ENCODE measurements at regions not wholly inside any gene's neighbourhood (a gene's known extent, or its start where the extent isn't known, plus 50 kb on each side); places are given as distances from the start of the nearest gene placed in this dataset.

DNA sequence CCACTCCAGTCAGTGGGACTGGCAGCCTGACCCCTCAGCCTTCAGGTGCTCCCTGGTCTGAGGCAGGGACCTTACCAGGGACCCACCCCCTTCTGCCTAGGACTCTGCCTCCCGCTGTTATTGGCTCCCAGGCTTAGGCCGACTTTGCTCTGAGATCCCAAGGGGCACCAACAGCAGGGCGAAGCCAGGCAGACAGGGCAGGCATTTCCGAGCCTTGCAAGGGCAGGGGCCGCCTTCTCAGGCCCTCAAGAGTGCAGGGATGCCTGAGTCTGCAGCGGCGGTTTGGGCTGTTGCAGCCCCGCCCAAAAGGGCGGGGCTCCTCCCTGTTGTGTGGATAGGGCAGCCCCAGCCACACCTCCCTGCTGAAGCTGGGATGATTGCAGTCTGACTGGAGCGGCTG lies 644.6 kb downstream of the PRR16 start:
- DNase-seq (no peak), ATAC-seq (ENCODE audit: low read depth) (no peak)
- no peaks in the 10 kb centered on the region for H3K4me1 Mint-ChIP-seq
- H3K9me3 Mint-ChIP-seq (ENCODE audit: insufficient read depth), result peaks cover 1% of the 10 kb centered on the region
- Histone ChIP-seq H3K4me1 (ENCODE audit: control insufficient read depth in 2 of 2, insufficient read depth in 2 of 2, low read length in 2 of 2) (no peaks in the 10 kb centered on the region), H3K4me3 (ENCODE audit: control extremely low read depth in 1 of 5, extremely low read depth in 1 of 5, insufficient read depth in 1 of 5, low read depth in 2 of 5, low read length in 4 of 5) (no peak overlapping the region), H3K36me3 (replicated peaks in 1 of 2; ENCODE audit: control extremely low read depth in 1 of 2, control insufficient read depth in 1 of 2, extremely low read depth in 1 of 2, insufficient read depth in 2 of 2, low read length in 1 of 2) (no peaks in the 10 kb centered on the region), H3K27ac (ENCODE audit: low read length in 2 of 2) (no peak overlapping the region), H2AFZ (ENCODE audit: insufficient read depth, low read depth, low read length, poor library complexity, severe bottlenecking) (no peak overlapping the region), H3K9me3 (ENCODE audit: control extremely low read depth in 1 of 3, control insufficient read depth in 2 of 3, insufficient read depth in 1 of 3, low read length in 2 of 3) (peaks cover 0 to 16% (median 0%) of the 10 kb centered on the region in 3 donors), H3K9ac (ENCODE audit: low read length) (no peak overlapping the region), H3K27me3 (replicated peaks in 1 of 4; ENCODE audit: control extremely low read depth in 1 of 4, control insufficient read depth in 3 of 4, insufficient read depth in 4 of 4, low read length in 3 of 4) (no peaks in the 10 kb centered on the region), H4K20me1 (ENCODE audit: control insufficient read depth, insufficient read depth, low read length, poor library complexity, severe bottlenecking) (no peaks in the 10 kb centered on the region), H3K79me2 (ENCODE audit: control insufficient read depth, insufficient read depth, low read length) (no peaks in the 10 kb centered on the region), H3K4me2 (replicated peaks; ENCODE audit: low read depth, low read length, poor library complexity, severe bottlenecking) (no peak overlapping the region)
- WGBS (ENCODE audit: insufficient coverage), result 90% methylated on average over 9 of the region's 10 CpGs
- ChIA-PET CTCF (no interaction called here), POLR2A (no interaction called here)
- no peaks in the 10 kb centered on the region for H3K27me3 Mint-ChIP-seq
- no peak overlapping the region for H3K4me3 Mint-ChIP-seq
- TF ChIP-seq, protein P1, sequence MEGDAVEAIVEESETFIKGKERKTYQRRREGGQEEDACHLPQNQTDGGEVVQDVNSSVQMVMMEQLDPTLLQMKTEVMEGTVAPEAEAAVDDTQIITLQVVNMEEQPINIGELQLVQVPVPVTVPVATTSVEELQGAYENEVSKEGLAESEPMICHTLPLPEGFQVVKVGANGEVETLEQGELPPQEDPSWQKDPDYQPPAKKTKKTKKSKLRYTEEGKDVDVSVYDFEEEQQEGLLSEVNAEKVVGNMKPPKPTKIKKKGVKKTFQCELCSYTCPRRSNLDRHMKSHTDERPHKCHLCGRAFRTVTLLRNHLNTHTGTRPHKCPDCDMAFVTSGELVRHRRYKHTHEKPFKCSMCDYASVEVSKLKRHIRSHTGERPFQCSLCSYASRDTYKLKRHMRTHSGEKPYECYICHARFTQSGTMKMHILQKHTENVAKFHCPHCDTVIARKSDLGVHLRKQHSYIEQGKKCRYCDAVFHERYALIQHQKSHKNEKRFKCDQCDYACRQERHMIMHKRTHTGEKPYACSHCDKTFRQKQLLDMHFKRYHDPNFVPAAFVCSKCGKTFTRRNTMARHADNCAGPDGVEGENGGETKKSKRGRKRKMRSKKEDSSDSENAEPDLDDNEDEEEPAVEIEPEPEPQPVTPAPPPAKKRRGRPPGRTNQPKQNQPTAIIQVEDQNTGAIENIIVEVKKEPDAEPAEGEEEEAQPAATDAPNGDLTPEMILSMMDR (IDR thresholded peaks at IDR 0.05), result no peak
- no peak for TF ChIP-seq EZH2 (IDR thresholded peaks at IDR 0.05; ENCODE audit: borderline replicate concordance, insufficient read depth, low read depth, low read length, poor library complexity, severe bottlenecking)
- H3K27ac Mint-ChIP-seq, result no peak overlapping the region
- intact Hi-C loops (cut with micrococcal nuclease), result no loop called here

DNA sequence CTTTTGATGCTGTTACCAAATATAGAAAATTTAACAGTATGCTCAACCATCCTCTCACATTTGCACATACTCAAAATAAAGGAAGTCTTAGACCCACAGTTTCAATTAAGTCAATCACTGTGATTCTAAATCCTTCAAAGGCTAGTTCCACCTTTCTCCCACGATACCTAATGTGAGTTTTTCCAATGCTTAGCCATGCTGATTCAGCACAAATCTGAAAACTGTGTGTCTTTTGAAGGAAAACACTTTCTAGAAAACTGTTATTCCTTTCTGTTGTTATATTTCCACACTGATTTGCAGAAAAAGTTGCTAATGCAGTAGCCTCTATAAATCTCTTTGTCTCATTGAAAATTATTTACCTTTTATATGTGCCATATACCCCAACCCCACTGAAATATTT lies 645.7 kb downstream of the PRR16 start:
- ATAC-seq (ENCODE audit: low read depth) (no peak), DNase-seq (no peak)
- ChIA-PET CTCF (no interaction called here), POLR2A (no interaction called here)
- peaks cover 0 to 16% (median 0%) of the 10 kb centered on the region in 3 donors for H3K9me3 ChIP-seq (ENCODE audit: control extremely low read depth in 1 of 3, control insufficient read depth in 2 of 3, insufficient read depth in 1 of 3, low read length in 2 of 3)
- Mint-ChIP-seq H3K4me1 (no peaks in the 10 kb centered on the region), H3K27me3 (no peaks in the 10 kb centered on the region), H3K27ac (no peak overlapping the region), H3K4me3 (no peak overlapping the region), H3K9me3 (ENCODE audit: insufficient read depth) (peaks cover 6% of the 10 kb centered on the region)
- no peak overlapping the region for H3K27ac ChIP-seq (ENCODE audit: low read length in 2 of 2)
- intact Hi-C loops (cut with micrococcal nuclease), result no loop called here
- no peaks in the 10 kb centered on the region for H3K79me2 ChIP-seq (ENCODE audit: control insufficient read depth, insufficient read depth, low read length)
- no peak for TF ChIP-seq EZH2 (IDR thresholded peaks at IDR 0.05; ENCODE audit: borderline replicate concordance, insufficient read depth, low read depth, low read length, poor library complexity, severe bottlenecking)
- TF ChIP-seq, protein P1 (IDR thresholded peaks at IDR 0.05), result no peak
- H3K4me3 ChIP-seq (ENCODE audit: control extremely low read depth in 1 of 5, extremely low read depth in 1 of 5, insufficient read depth in 1 of 5, low read depth in 2 of 5, low read length in 4 of 5), result no peak overlapping the region
- H2AFZ ChIP-seq (ENCODE audit: insufficient read depth, low read depth, low read length, poor library complexity, severe bottlenecking), result no peak overlapping the region
- no peaks in the 10 kb centered on the region for H3K36me3 ChIP-seq (replicated peaks in 1 of 2; ENCODE audit: control extremely low read depth in 1 of 2, control insufficient read depth in 1 of 2, extremely low read depth in 1 of 2, insufficient read depth in 2 of 2, low read length in 1 of 2)
- H3K4me1 ChIP-seq (ENCODE audit: control insufficient read depth in 2 of 2, insufficient read depth in 2 of 2, low read length in 2 of 2), result no peaks in the 10 kb centered on the region
- H3K4me2 ChIP-seq (replicated peaks; ENCODE audit: low read depth, low read length, poor library complexity, severe bottlenecking), result no peak overlapping the region
- H3K9ac ChIP-seq (ENCODE audit: low read length), result no peak overlapping the region
- H3K27me3 ChIP-seq (replicated peaks in 1 of 4; ENCODE audit: control extremely low read depth in 1 of 4, control insufficient read depth in 3 of 4, insufficient read depth in 4 of 4, low read length in 3 of 4), result no peaks in the 10 kb centered on the region
- H4K20me1 ChIP-seq (ENCODE audit: control insufficient read depth, insufficient read depth, low read length, poor library complexity, severe bottlenecking), result no peaks in the 10 kb centered on the region
- no CpG with 5 or more reads among the region's 1 CpG for WGBS (ENCODE audit: insufficient coverage)

Measured in B cell (primary cell).